Kidney (tissue), 13 donors: ENCODE measurements at regions not wholly inside any gene's neighbourhood (a gene's known extent, or its start where the extent isn't known, plus 50 kb on each side); places are given as distances from the start of the nearest gene placed in this dataset.

Source experiments
- DNase-seq, 5 donors: peaks; one replicate each; pipeline ENCODE4 v3.0.0-alpha.2; 2013 to 2020
- FAIRE-seq: peaks from 2 replicates; lab custom pipeline; 2012; peaks lifted over from hg19 to GRCh38; lab: Jason Lieb, UNC
- H3K27ac ChIP-seq, 2 donors: one replicate each; pipeline ENCODE4 v1.7.0; 2013; ENCODE audit warnings: low read depth in 2 of 2, low read length in 2 of 2, inconsistent platforms in 1 of 2
- H3K27me3 ChIP-seq: one replicate; pipeline ENCODE4 v1.7.1; 2013; ENCODE audit warnings: low read length, inconsistent platforms; ENCODE audit not compliant: control insufficient read depth, insufficient read depth
- H3K36me3 ChIP-seq, 3 donors: one replicate each; pipeline versions ENCODE4 v1.7.0 to v1.7.1; 2013; ENCODE audit warnings: low read length in 3 of 3, control low read depth in 1 of 3, inconsistent platforms in 1 of 3; ENCODE audit not compliant: insufficient read depth in 3 of 3, control insufficient read depth in 2 of 3
- H3K4me1 ChIP-seq, 3 donors: one replicate each; pipeline versions ENCODE4 v1.7.0 to v1.7.1; 2013; ENCODE audit warnings: low read length in 3 of 3, inconsistent platforms in 1 of 3, low read depth in 1 of 3; ENCODE audit not compliant: control insufficient read depth in 2 of 3, insufficient read depth in 2 of 3
- H3K4me3 ChIP-seq, 3 donors: one replicate each; pipeline versions ENCODE4 v1.7.0 to v1.8.1; 2013; ENCODE audit warnings: low read length in 3 of 3, control low read depth in 1 of 3, inconsistent platforms in 1 of 3
- H3K9ac ChIP-seq, 3 donors: one replicate each; pipeline versions ENCODE4 v1.7.0 to v1.7.1; 2013; ENCODE audit warnings: low read length in 3 of 3, control low read depth in 1 of 3, inconsistent platforms in 1 of 3
- H3K9me3 ChIP-seq, 3 donors: one replicate each; pipeline versions ENCODE4 v1.7.0 to v1.7.1; 2013; ENCODE audit warnings: low read length in 3 of 3, control low read depth in 1 of 3, inconsistent platforms in 1 of 3; ENCODE audit not compliant: control insufficient read depth in 2 of 3, insufficient read depth in 1 of 3
- CTCF ChIP-seq: IDR thresholded peaks from 3 replicates; pipeline ENCODE4 v1.5.1; 2012; ENCODE audit warnings: mild to moderate bottlenecking, moderate library complexity, borderline replicate concordance; ENCODE audit not compliant: insufficient read depth; ENCODE audit errors: extremely low read depth
- intact Hi-C: fragments of 100-400 bp; cut with DNase I; formaldehyde crosslinking; loops from one replicate; pipeline ENCODE4 v1.11.1; 2022
- donor health status: control.
- donor health status: control.
- donor health status: control.
- donor health status: control.
- donor health status: control.
- donor health status: DM: yes; HTN: yes; CAD: no.
- donor health status: Normal renal cell carcinoma (clear cell type).

- no peaks in the 10 kb centered on the region for H3K9me3 ChIP-seq
- no peaks in the 10 kb centered on the region for H3K27me3 ChIP-seq
- intact Hi-C loops, result no loop called here
- no peak overlapping the region for H3K4me3 ChIP-seq
- H3K9ac ChIP-seq, result no peak overlapping the region
- H3K27ac ChIP-seq, result no peak overlapping the region
- FAIRE-seq (no peak), DNase-seq (no peak)
- no peaks in the 10 kb centered on the region for H3K4me1 ChIP-seq
- no peak for TF ChIP-seq CTCF
- H3K36me3 ChIP-seq, result no peaks in the 10 kb centered on the region
Measured at GRCh38 chr5:174425271-174425963, 299.0 kb upstream of the MSX2 start.

- Histone ChIP-seq H3K27me3 (no peaks in the 10 kb centered on the region), H3K4me1 (no peaks in the 10 kb centered on the region), H3K36me3 (no peaks in the 10 kb centered on the region), H3K4me3 (no peak overlapping the region), H3K9me3 (no peaks in the 10 kb centered on the region), H3K27ac (no peak overlapping the region), H3K9ac (no peak overlapping the region)
- intact Hi-C loops, result no loop called here
- DNase-seq, result no peak
- TF ChIP-seq CTCF, result no peak
- no peak for FAIRE-seq
Measured at GRCh38 chr5:174425964-174426290, 298.5 kb upstream of the MSX2 start.

- intact Hi-C loops, result no loop called here
- FAIRE-seq, result no peak
- H3K36me3 ChIP-seq, result no peaks in the 10 kb centered on the region
- no peak overlapping the region for H3K27ac ChIP-seq
- H3K4me1 ChIP-seq, result no peaks in the 10 kb centered on the region
- no peak for DNase-seq
- H3K9me3 ChIP-seq, result no peaks in the 10 kb centered on the region
- no peak for TF ChIP-seq CTCF
- H3K27me3 ChIP-seq, result no peaks in the 10 kb centered on the region
- H3K9ac ChIP-seq, result no peak overlapping the region
- no peak overlapping the region for H3K4me3 ChIP-seq
Measured at GRCh38 chr5:174426388-174426787, 298.0 kb upstream of the MSX2 start.

- H3K4me1 ChIP-seq, result no peaks in the 10 kb centered on the region
Measured at GRCh38 chr5:174426851-174427250, 297.5 kb upstream of the MSX2 start.

More at GRCh38 chr5:174426851-174427250, 297.5 kb upstream of the MSX2 start:
- DNase-seq (no peak), FAIRE-seq (no peak)
- H3K9ac ChIP-seq, result no peak overlapping the region
- H3K27ac ChIP-seq, result no peak overlapping the region
- no peak for TF ChIP-seq CTCF
- H3K27me3 ChIP-seq, result no peaks in the 10 kb centered on the region
- H3K9me3 ChIP-seq, result no peaks in the 10 kb centered on the region
- intact Hi-C loops, result no loop called here
- H3K36me3 ChIP-seq, result no peaks in the 10 kb centered on the region
- H3K4me3 ChIP-seq, result no peak overlapping the region
